ENCODE measurements at regions not wholly inside any gene's neighbourhood (a gene's known extent, or its start where the extent isn't known, plus 50 kb on each side); places are given as distances from the start of the nearest gene placed in this dataset.

DNA sequence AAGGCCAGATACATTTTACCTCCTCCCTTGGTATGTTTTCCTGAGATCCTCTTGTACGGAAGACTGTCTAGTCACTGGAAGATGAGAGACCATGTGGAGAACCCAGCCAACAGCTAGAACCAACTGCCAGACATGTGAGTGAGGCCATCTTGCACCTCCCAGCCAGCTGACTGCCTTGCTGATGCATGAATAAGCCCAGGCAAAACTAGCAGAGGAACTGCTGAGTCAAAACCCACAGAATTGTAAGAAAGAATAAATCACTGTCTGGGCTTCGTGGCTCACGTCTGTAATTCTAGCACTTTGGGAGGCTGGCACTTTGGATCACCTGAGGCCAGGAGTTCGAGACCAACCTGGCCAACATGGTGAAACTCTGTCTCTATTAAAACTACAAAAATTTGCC, 160.0 kb downstream of the TPH2 start:
- ATAC-seq = no peak
- no peaks in the 10 kb centered on the region for H3K9me3 ChIP-seq (ENCODE audit: control insufficient read depth in 1 of 2, insufficient read depth in 1 of 2, low read depth in 1 of 2, low read length in 2 of 2)
- ChIA-PET RAD21 (ENCODE audit: low non-redundant PET in 1 of 2, low total read pairs in 2 of 2, uncharacterized antibody in 2 of 2, unreplicated experiment in 2 of 2) (no interaction called here), CTCF (no interaction called here), POLR2A (no interaction called here)
- no peaks in the 10 kb centered on the region for H3K27me3 ChIP-seq (ENCODE audit: insufficient read depth, low read length)
- H2AFZ ChIP-seq (ENCODE audit: low read depth, low read length, poor library complexity, severe bottlenecking) = no peak overlapping the region
- H3K36me3 ChIP-seq (ENCODE audit: control insufficient read depth in 1 of 2, insufficient read depth in 2 of 2, low read length in 2 of 2) = no peaks in the 10 kb centered on the region
- no peaks in the 10 kb centered on the region for H4K20me1 ChIP-seq (ENCODE audit: insufficient read depth)
- H3K4me2 ChIP-seq (ENCODE audit: low read length) = no peak overlapping the region
- BruUV-seq (replicated peaks) = no TSS peak
- intact Hi-C loops (cut with micrococcal nuclease) = no loop called here
- no peak overlapping the region for H3K4me3 ChIP-seq (replicated peaks in 1 of 2; ENCODE audit: low read depth in 1 of 2, low read length in 2 of 2)
- H3K4me1 ChIP-seq (ENCODE audit: control insufficient read depth in 1 of 2, insufficient read depth in 2 of 2, low read length in 2 of 2) = no peaks in the 10 kb centered on the region
- H3K79me2 ChIP-seq (ENCODE audit: insufficient read depth, low read length) = no peaks in the 10 kb centered on the region
- H3K9me2 ChIP-seq (ENCODE audit: insufficient read depth) = no peaks in the 10 kb centered on the region
- DNase-seq (ENCODE audit: low read depth, low spot score) = no peak
- no peak overlapping the region for H3K27ac ChIP-seq (ENCODE audit: low read depth, low read length)
- TF ChIP-seq CEBPB (IDR thresholded peaks at IDR 0.05; ENCODE audit: low read depth) (no peak), TCF7L2 (IDR thresholded peaks at IDR 0.05; ENCODE audit: borderline replicate concordance, extremely low read depth, insufficient read depth, insufficient read length) (no peak), EZH2 (IDR thresholded peaks at IDR 0.05) (no peak), SIN3A (IDR thresholded peaks at IDR 0.05; ENCODE audit: low read depth) (no peak), ZNF274 (IDR thresholded peaks at IDR 0.05; ENCODE audit: low read depth, low read length) (no peak), POLR2A (IDR thresholded peaks at IDR 0.05; ENCODE audit: borderline replicate concordance, extremely low read depth, insufficient read depth, insufficient read length) (no peak), EGR1 (IDR thresholded peaks at IDR 0.05; ENCODE audit: low read depth) (no peak), CBX3 (IDR thresholded peaks at IDR 0.05; ENCODE audit: low read depth) (no peak), RAD21 (IDR thresholded peaks at IDR 0.05; ENCODE audit: low read depth) (no peak), SRF (IDR thresholded peaks at IDR 0.05; ENCODE audit: low read depth) (no peak)
- TF ChIP-seq, protein P1, sequence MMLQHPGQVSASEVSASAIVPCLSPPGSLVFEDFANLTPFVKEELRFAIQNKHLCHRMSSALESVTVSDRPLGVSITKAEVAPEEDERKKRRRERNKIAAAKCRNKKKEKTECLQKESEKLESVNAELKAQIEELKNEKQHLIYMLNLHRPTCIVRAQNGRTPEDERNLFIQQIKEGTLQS (IDR thresholded peaks at IDR 0.05) = no peak
- H3K9ac ChIP-seq (ENCODE audit: low read length) = no peak overlapping the region

DNA sequence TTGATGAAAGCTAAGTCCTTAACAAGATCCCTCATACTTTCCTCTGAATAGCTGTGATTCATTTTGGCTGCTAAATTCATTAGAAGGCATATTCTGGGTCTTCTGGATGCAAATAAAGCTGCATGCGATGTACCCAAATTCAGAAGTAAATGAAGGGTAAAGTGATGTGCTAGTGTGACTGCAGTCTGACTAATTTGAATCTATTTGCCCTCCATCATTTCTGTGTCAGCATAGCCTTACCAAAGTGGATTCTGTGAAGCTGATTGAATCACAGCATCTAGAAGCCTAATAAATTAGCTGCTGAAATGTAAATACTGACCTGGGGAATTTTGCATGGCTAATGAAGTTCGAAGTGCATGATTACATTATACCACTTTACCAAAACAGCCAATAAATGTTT, 162.2 kb downstream of the TPH2 start:
- TF ChIP-seq EZH2 (IDR thresholded peaks at IDR 0.05) = no peak
- no peak for TF ChIP-seq RAD21 (IDR thresholded peaks at IDR 0.05; ENCODE audit: low read depth)
- no peak for TF ChIP-seq ZFX (IDR thresholded peaks at IDR 0.05)
- no peak for TF ChIP-seq CEBPB (IDR thresholded peaks at IDR 0.05; ENCODE audit: low read depth)
- H3K9ac ChIP-seq (ENCODE audit: low read length) = no peak overlapping the region
- ChIA-PET POLR2A (no interaction called here), RAD21 (ENCODE audit: low non-redundant PET in 1 of 2, low total read pairs in 2 of 2, uncharacterized antibody in 2 of 2, unreplicated experiment in 2 of 2) (no interaction called here), CTCF (no interaction called here)
- H3K79me2 ChIP-seq (ENCODE audit: insufficient read depth, low read length) = no peaks in the 10 kb centered on the region
- no peak overlapping the region for H3K27ac ChIP-seq (ENCODE audit: low read depth, low read length)
- BruUV-seq (replicated peaks) = no TSS peak
- no peaks in the 10 kb centered on the region for H4K20me1 ChIP-seq (ENCODE audit: insufficient read depth)
- H3K36me3 ChIP-seq (ENCODE audit: control insufficient read depth in 1 of 2, insufficient read depth in 2 of 2, low read length in 2 of 2) = no peaks in the 10 kb centered on the region
- no peaks in the 10 kb centered on the region for H3K9me3 ChIP-seq (ENCODE audit: control insufficient read depth in 1 of 2, insufficient read depth in 1 of 2, low read depth in 1 of 2, low read length in 2 of 2)
- H3K9me2 ChIP-seq (ENCODE audit: insufficient read depth) = no peaks in the 10 kb centered on the region
- H3K4me2 ChIP-seq (ENCODE audit: low read length) = no peak overlapping the region
- DNase-seq (ENCODE audit: low read depth, low spot score) (no peak), ATAC-seq (no peak)
- no peaks in the 10 kb centered on the region for H3K27me3 ChIP-seq (ENCODE audit: insufficient read depth, low read length)
- no peak overlapping the region for H3K4me3 ChIP-seq (replicated peaks in 1 of 2; ENCODE audit: low read depth in 1 of 2, low read length in 2 of 2)
- intact Hi-C loops (cut with micrococcal nuclease) = no loop called here
- H2AFZ ChIP-seq (ENCODE audit: low read depth, low read length, poor library complexity, severe bottlenecking) = no peak overlapping the region
- H3K4me1 ChIP-seq (ENCODE audit: control insufficient read depth in 1 of 2, insufficient read depth in 2 of 2, low read length in 2 of 2) = no peaks in the 10 kb centered on the region

All from HCT116 (cell line).